ENCODE measurements at regions not wholly inside any gene's neighbourhood (a gene's known extent, or its start where the extent isn't known, plus 50 kb on each side); places are given as distances from the start of the nearest gene placed in this dataset.

DNA sequence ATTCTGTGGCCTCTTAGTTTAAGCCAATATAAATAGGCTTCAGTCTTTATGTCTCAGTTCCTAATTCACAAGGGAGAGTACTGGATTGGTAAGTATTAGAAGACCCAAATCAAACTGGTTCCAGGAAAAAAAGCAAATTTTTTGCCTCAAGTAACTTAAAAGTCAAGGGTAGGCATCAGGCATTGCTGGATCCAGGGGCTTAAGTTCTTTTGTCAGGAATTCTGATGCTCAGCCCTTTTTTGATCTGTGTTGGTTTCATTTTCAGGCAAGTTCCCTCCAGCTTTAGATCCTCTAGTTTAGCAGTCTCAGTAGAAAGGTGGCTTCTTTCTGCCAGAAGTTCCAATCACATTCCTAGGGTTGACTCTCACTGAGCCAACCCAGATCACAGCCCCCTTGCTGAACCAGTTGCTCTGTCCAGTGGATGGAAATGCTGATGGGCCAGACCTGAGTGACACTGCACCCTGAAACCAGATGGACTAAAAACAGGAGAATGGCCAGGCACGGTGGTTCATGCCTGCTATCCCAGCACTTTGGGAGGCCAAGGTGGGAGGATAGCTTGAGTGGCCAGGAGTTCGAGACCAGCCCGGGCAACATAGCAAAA, 253.5 kb downstream of the SHQ1 start:
- dilution Hi-C loops (cut with HindIII; ENCODE audit: low sequenced_read_pairs, unreplicated experiment) (no loop called here), intact Hi-C loops (cut with micrococcal nuclease) (loop anchor here (5.0 kb wide), 2 partner anchors 107 to 147 kb away; partner anchors contain the start of gene RYBP), in situ Hi-C loops (cut with MboI; ENCODE audit: low sequenced_read_pairs) (no loop called here)
- H3K9me1 ChIP-seq (ENCODE audit: insufficient read depth, low read length) = 0 out of 2 replicates have a peak, but pooled peaks cover 10% of the 10 kb centered on the region
- no peak overlapping the region for H4K5ac ChIP-seq (ENCODE audit: low read depth, low read length)
- H3K79me1 ChIP-seq (ENCODE audit: low read depth in 1 of 2, low read length in 2 of 2) = no peaks in the 10 kb centered on the region
- H4K91ac ChIP-seq (ENCODE audit: insufficient read depth, low read depth, low read length) = no peak overlapping the region
- CTCF ChIA-PET = no interaction called here
- BruUV-seq (replicated peaks) = no TSS peak
- no peak overlapping the region for H3K56ac ChIP-seq (ENCODE audit: extremely low read depth, insufficient read depth, low read length)
- ATAC-seq (ENCODE audit: low read depth) (no peak), DNase-seq (no peak)
- H3K36me3 ChIP-seq (ENCODE audit: control insufficient read depth, insufficient read depth, low read length) = no peaks in the 10 kb centered on the region
- H3K9ac ChIP-seq (ENCODE audit: low read depth, low read length) = no peak overlapping the region
- H2AFZ ChIP-seq (replicated peaks; ENCODE audit: low read length, poor library complexity) = no peak overlapping the region
- 83% methylated on average over 1 of the region's 3 CpGs; no CpG with 5 or more reads in 1 of the 2 experiments for WGBS, 2 experiments (ENCODE audit: extremely low coverage in 2 of 2, insufficient read length in 1 of 2)
- H3K4me3 ChIP-seq (ENCODE audit: insufficient read depth, low read depth, low read length) = no peak overlapping the region
- no peak overlapping the region for H2BK120ac ChIP-seq (ENCODE audit: low read depth, low read length)
- POLR2A ChIA-PET (ENCODE audit: unreplicated experiment) = no interaction called here
- no peak overlapping the region for H3K4ac ChIP-seq (ENCODE audit: low read depth, low read length)
- no peak overlapping the region for H3K4me2 ChIP-seq (ENCODE audit: low read depth, low read length)
- H3K23ac ChIP-seq (ENCODE audit: low read depth, low read length) = no peak overlapping the region
- H2AK9ac ChIP-seq (replicated peaks; ENCODE audit: low read depth, low read length, poor library complexity) = no peak overlapping the region
- TF ChIP-seq RAD21 (IDR thresholded peaks at IDR 0.05; ENCODE audit: low read length) (no peak), RCOR1 (IDR thresholded peaks at IDR 0.05; ENCODE audit: insufficient replicate concordance, low read length) (no peak), CHD1 (IDR thresholded peaks at IDR 0.05; ENCODE audit: low read depth, low read length) (no peak), NFE2L2 (IDR thresholded peaks at IDR 0.05; ENCODE audit: low read depth, low read length) (no peak), BHLHE40 (IDR thresholded peaks at IDR 0.05; ENCODE audit: low read depth, low read length) (no peak), SMC3 (IDR thresholded peaks at IDR 0.05; ENCODE audit: low read depth, low read length) (no peak), RFX5 (IDR thresholded peaks at IDR 0.05; ENCODE audit: low read depth, low read length) (no peak)
- TF ChIP-seq, protein P1, sequence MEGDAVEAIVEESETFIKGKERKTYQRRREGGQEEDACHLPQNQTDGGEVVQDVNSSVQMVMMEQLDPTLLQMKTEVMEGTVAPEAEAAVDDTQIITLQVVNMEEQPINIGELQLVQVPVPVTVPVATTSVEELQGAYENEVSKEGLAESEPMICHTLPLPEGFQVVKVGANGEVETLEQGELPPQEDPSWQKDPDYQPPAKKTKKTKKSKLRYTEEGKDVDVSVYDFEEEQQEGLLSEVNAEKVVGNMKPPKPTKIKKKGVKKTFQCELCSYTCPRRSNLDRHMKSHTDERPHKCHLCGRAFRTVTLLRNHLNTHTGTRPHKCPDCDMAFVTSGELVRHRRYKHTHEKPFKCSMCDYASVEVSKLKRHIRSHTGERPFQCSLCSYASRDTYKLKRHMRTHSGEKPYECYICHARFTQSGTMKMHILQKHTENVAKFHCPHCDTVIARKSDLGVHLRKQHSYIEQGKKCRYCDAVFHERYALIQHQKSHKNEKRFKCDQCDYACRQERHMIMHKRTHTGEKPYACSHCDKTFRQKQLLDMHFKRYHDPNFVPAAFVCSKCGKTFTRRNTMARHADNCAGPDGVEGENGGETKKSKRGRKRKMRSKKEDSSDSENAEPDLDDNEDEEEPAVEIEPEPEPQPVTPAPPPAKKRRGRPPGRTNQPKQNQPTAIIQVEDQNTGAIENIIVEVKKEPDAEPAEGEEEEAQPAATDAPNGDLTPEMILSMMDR (conservative IDR thresholded peaks at IDR 0.05; ENCODE audit: low read depth, low read length) = no peak
- TF ChIP-seq, protein P2, sequence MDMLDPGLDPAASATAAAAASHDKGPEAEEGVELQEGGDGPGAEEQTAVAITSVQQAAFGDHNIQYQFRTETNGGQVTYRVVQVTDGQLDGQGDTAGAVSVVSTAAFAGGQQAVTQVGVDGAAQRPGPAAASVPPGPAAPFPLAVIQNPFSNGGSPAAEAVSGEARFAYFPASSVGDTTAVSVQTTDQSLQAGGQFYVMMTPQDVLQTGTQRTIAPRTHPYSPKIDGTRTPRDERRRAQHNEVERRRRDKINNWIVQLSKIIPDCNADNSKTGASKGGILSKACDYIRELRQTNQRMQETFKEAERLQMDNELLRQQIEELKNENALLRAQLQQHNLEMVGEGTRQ (IDR thresholded peaks at IDR 0.05; ENCODE audit: low read depth, low read length) = no peak
- no peaks in the 10 kb centered on the region for H3K9me3 ChIP-seq (ENCODE audit: control insufficient read depth, insufficient read depth, low read length)
- no peak overlapping the region for H2AK5ac ChIP-seq (ENCODE audit: low read depth, low read length)
- H3K18ac ChIP-seq (ENCODE audit: low read depth, low read length) = no peak overlapping the region
- peaks cover 3% of the 10 kb centered on the region for H3K4me1 ChIP-seq (ENCODE audit: control insufficient read depth, insufficient read depth, low read length)
- no peak overlapping the region for H2BK5ac ChIP-seq (ENCODE audit: low read depth, low read length, poor library complexity, severe bottlenecking)
- no peaks in the 10 kb centered on the region for H4K20me1 ChIP-seq (ENCODE audit: insufficient read depth, low read length)
- H3K27me3 ChIP-seq (ENCODE audit: control insufficient read depth, insufficient read depth, low read length) = peaks cover 13% of the 10 kb centered on the region
- H3K27ac ChIP-seq (ENCODE audit: insufficient read depth, low read length) = no peak overlapping the region
- H3K14ac ChIP-seq (replicated peaks; ENCODE audit: low read depth, low read length) = no peak overlapping the region
- H2BK15ac ChIP-seq (ENCODE audit: low read depth, low read length) = no peak overlapping the region
- no peak overlapping the region for H4K8ac ChIP-seq (ENCODE audit: low read depth in 2 of 2, low read length in 2 of 2)
- no peak overlapping the region for H2BK20ac ChIP-seq (ENCODE audit: low read depth, low read length)

Data from IMR-90 (cell line).